ENCODE measurements at regions not wholly inside any gene's neighbourhood (a gene's known extent, or its start where the extent isn't known, plus 50 kb on each side); places are given as distances from the start of the nearest gene placed in this dataset.

DNA sequence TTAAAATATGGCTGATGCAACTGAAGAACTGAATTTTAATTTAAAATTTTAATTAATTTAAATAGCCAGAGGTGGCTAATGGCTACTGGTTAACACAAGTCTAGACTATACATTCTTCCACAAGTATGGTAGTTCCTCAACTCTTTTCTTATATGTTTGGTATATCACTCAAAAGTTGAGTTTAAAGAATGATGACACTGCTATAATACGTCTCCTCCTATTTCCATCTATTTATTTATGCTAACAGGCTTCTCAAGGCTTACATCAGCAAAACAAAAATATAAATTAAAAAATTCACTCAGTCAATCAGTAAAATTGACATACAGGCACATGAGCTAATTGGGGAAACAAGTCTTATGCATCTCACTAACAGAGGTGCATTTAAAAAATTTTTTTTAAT is 227.9 kb upstream of the PMFBP1 start:
- no peak for DNase-seq

DNA sequence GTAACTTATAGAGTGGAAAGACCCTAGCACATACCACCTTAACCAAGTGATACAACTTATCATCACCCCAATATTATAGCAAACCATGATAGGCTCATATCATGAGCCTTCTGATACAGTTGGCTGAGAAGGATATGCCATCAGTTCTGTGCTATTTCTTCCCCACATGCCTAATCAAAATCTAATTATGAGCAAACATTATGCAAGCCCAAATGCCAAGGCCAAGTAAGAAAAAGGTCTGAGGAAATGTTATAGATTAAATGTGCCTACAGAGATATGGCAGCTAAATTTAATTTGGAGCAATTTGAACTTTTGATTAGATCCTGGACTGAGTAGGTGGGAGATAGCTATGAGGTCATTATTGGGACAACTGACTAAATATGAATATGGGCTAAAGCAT is 225.9 kb upstream of the PMFBP1 start:
- DNase-seq = no peak

DNA sequence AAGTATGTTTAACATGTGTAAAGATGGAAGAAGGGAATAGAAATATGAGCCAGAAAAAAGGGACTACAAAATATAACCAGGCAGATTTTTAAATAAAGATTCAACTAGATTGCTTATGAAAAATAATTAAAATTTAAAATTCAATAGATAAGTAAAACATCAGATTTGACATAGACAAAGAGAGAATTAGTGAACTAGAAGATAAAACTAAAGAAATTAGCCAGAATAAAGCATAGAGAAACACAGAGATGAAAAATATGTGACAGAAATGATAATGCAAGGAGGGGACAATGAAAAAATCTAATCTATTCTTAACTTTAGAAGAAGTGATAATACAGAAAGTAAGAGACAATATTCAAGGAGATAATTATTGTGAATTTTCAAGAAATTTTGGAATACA is 222.6 kb upstream of the PMFBP1 start:
- DNase-seq = no peak

DNA sequence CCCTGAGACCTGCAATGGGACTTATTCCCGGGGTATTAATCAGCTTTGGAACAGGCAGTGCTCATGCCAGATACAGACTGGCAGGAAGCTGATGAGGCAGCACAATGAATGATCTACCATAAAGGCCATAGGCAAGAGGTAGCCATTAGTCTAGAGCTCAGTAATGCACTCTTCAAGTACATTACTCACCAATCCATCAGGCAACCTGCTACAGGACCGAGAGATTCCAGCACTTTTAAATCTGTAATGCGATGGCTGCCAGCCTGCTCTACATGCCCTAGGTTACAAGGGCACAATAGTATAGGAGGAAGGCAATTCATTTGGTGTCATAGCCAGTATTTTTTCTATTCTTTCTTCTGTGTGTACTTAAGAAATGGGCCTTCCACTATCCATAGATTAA is 217.8 kb upstream of the PMFBP1 start:
- no peak for DNase-seq

DNA sequence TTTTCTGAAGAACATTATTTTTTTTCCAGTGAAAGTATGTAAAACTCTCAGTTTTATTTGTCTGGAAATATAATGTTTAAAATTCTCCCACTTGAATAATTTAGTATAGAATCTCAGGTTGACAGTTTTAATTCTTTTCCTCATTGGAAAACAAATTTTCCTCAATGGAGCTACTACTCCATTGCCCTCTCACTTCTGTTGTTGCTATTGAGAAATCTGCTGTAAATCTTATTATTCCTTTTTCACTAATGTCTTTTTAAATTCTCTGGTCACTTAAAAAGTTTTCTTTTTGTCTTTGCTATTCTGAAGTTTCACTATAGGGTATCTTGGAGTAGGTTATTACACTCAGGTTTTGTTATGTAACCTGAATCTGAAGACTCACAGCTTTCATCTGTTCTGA is 216.1 kb upstream of the PMFBP1 start:
- DNase-seq = no peak

DNA sequence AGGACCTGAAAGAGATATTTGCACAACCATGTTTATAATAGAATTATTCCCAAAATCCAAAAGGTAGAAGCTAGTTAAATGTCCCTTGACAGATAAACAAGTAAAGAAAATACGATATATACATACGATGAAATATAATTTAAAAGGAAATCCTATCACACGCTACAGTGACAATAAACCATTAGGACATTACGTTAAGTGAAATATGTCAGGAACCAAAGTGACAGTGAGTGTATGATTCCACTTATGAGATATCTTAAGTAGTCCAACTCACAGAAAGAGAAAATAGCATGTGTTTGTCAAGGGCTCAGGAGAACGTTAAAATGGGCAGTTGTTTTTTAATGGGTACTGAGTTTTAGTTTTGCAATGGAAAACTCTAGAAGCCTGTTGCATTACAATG is 212.7 kb upstream of the PMFBP1 start:
- DNase-seq = no peak

DNA sequence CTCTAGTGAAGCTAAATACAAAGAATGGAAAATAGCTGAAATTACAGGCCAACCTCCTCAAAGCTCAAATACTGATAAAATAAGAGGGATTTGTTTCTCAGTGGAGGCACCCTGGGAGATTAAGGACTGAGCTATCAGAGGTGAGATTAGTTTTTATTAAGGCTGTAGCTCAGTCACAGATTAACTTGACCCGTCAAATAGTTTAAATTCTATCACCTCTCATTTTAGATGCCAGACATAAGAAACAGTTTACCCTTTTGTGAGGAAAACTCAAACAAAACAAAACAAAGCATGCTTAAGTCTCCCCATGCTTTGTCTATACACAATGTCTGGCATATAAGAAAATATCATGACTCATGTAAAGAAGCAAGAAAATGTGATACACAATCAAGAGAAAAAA is 208.3 kb upstream of the PMFBP1 start:
- no peak for DNase-seq

DNA sequence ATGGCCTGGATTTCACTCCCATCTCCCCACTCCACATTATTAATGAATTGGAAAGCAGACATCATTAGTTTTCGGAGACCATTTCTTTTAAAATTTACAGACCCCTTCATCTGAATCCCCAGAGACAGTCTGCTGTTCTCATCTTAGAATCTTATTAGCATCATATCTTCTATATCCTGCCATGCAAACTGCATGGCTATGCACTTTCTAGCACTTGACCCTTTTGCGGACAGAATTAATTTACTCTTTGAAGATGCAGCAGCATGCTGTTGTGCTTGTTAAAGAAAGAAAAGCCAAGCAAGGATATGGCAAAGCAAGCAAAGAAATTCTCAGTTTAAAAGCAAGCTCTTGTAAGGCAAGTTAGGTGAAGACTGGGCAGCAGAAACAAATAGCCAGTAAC is 201.2 kb upstream of the PMFBP1 start:
- DNase-seq = no peak

DNA sequence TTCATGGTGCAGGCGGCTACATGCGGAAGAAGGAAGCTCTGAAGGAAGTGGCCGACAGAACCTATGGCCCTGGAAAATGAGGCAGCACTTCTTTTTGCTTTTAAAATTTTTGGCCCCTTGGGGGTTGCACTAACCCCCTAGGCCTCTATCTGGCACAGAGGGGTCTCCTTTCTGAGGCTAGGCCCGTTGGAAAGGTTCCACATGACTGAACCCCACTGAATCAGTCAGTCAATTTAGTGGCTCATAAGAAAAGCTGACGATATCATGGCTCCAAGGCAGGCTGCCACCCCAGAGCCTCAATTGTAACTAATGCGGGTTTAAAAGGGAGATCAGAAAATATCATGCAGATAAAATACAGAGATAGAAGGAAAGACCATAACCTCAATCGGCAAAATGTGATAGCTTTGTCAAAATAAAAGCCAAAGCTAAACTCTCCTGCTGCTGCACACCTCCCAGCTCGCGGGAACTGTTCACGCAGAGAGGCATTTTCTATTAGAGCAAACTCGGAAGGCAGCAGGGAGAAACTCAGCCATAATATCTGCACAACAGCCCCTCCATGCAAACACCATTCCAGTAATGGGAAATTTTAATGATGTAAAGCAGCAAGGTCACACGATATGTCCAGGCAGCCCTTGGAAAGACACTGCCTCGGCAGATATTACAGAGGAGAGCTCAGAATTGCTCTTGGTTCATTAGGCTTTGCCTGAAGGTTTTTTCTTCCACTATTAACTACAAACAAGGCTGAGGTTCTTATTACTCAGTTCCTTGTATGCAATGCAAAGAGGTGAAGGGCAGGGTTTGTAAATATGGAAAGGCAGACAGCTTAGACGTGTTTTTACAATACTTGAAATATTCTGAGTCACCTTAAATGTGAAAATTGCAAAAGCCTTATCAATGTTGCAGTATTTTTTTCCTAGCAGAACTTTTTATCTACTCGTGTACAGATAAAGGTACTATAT is 200.4 kb upstream of the PMFBP1 start:
- no peak for DNase-seq

DNA sequence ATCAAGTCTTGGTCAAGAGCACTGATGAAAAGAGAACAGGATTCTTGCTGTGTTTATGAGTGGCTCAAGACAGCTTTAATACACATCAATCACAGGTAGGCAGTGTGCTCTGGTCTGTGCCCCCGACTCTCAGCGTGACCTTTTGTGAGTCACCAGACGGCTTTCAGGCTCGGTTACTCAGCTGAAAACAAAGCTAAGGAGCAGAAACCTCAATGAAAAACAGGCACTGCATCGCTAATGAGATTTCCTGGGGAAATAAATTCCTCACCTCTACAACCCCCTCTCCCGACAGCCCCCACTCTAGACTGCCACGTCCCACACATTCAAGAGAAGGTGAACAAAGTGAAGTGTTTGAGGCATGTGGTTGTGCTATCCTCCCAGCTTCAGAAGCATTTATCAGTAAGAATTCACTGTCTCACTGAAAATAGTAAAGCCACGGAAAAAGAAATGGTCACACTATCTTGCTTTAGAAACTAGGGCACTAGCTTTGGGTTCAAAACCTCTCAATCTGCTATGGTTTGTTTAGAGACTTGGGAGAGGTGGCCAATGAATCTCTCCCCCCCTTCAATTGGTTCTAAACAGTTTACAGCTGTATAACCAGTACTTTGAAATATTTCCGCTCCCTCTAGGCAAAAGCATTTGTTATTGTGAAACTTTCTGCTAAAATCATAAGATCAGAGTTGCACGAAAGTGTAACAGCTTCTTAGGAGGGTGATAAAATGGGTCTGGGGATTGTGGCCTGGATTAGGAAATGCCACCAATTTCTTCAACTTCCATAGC is 199.5 kb upstream of the PMFBP1 start:
- DNase-seq = no peak

DNA sequence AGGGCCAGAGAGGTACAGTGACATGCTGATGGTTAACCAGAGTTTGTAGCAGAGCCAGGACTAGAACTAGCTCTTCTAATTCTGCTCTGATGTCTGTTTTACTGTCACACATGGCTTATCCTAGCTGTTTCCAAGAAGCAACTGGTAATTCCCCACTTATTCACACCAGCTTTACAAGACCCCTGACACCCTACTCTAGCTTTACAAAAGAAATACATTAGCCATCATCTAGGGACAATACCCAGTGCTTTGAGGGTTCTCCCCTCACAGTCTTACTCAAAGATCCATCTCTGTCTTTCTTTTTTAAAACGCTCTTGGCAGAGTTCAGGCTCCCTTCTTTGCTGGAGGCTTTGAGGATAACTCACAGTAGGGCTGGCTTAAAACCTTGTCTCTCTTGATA is 197.3 kb upstream of the PMFBP1 start:
- DNase-seq = no peak

DNA sequence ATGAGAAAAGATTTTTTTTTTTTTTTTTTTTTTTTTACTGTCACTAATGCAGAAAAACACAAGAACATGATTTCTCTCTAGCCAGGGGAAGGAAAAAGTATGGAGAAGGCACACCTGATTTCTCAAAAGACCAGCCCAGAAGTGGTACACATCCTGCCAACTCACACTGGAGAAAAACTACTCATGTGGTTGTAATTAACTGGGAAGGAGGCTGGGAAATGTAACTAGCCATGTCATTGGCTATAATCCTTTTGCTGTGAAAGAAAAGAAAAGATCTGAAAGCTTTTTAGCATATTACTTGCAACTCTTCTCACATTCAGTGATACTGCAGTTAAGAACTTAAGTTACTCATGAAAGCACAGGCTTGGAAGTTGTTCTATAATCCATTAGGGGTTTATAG is 195.9 kb upstream of the PMFBP1 start:
- DNase-seq = no peak

DNA sequence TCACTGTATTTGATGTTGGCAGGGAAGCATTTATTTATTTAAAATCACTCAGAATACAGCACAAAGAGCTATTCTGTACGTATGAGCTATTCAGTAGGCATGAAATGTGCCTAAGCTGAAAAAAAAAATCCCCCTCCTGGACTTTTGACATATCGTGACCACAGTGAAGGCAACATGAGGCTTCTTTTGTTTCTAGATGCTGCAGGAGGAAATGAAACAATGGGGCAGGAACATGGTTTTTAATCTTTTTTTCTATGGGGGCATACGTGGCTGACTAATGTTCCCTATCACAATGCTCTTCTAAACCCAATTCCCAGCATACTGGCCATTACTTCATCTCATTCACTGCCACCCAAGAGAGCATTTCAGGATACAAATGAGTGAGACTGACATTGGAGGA is 191.0 kb upstream of the PMFBP1 start:
- DNase-seq = no peak

DNA sequence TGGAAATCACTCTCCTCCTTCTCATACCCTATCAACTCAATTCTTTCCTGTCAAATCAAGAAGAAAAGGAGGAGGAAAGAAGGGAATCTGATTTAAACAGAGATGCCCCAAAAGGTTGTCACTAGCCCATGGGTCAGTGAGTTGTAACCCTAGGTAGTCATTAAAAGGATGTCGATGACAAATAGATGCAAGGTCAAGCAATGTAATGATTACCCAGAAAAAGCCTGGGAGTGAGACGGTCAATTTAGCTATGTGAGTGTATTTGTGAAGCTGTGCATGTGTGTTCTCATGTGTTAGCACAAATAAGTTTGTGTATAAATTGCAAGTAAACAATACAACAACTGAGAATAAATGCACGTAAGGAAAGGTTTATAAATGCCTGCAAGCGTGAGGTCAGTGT is 190.5 kb upstream of the PMFBP1 start:
- no peak for DNase-seq

DNA sequence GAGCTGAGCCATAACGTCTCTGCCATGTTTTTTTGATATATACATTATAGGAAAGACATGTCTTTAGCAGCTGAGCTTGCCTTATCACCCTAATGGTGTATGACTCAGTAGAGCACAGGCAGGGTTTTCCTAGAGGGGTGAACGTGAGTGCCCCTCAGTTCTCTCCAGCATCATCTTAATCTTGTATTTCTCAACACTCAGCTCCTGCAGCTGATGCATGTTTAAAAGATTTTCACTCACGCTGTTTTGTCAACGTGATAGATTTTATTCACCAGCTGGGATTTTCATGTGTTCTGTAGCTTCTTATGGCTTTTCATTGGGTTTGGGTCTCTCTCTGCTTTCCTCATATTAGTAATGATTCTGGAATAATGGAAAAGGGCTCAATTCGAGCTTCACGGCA is 186.0 kb upstream of the PMFBP1 start:
- DNase-seq = no peak

DNA sequence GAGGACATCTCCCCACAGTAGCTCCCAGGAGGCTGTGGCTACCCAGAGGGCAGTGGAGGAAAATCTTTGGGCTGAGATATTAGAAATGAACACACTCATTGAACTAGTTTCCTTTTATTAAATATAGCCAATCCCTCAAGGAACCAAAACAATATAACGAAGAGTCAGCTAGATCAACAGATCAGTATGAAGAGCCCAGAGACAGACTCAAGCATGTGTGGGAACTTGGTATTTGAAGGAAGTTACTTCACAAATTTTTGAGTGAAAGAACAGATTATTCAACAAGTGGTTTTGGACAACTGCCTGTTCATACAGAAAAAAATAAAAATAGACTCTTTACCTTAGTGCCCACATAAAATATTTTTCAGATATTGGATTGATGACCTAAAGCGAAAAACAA is 183.6 kb upstream of the PMFBP1 start:
- no peak for DNase-seq

DNA sequence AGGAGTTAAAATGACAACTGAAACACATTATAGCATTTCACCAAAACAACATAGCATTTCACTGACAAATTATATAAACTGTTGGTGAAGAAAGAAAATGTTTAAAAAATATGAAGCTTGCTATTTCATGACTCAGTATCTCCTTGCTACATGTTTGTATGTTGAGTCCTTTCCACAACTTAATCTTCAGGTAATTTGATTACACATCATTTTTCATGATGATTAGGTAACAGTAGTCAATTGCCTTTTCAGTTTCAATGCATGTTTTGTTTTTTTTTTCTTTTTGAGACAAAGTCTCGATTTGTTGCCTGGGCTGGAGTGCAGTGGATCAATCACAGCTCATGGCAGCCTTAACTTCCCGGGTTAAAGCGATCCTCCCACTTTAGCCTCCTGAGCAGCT is 177.8 kb upstream of the PMFBP1 start:
- DNase-seq = no peak

DNA sequence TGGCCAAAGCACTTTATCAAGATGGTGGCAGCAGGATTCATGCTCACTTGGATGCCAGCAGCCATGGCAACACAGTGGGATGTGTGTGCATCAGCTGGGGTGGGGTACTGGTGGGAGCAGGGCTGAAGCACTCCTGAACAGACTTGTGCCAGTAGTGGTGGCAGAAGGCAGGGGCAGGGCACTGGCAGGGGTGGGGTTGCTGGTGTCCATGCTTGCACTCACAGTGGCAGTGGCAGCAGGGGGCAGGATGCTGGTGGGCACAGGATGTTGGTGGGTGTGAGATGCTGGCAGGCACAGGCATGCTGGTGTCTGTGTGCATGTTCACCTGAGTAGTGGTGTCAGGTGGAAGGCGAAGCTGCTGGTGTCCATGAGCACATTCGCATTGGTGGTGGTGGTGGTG is 161.0 kb upstream of the PMFBP1 start:
- no peak for DNase-seq

DNA sequence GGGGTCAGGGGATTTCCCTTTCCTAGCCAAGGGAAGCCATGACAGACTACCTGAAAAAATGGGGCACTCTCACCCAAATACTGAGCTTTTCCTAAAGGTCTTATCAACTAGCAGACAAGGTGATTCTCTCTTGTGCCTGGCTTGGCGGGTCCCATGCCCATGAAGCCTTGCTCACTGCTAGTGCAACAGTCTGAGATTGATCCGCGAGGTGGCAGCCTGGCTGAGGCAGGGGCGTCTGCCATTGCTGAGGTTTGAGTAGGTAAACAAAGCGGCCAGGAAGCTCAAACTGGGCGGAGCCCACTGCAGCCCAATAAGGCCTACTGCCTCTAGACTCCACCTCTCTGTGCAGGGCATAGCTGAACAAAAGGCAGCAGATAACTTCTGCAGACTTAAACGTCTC is 152.6 kb upstream of the PMFBP1 start:
- DNase-seq = no peak

DNA sequence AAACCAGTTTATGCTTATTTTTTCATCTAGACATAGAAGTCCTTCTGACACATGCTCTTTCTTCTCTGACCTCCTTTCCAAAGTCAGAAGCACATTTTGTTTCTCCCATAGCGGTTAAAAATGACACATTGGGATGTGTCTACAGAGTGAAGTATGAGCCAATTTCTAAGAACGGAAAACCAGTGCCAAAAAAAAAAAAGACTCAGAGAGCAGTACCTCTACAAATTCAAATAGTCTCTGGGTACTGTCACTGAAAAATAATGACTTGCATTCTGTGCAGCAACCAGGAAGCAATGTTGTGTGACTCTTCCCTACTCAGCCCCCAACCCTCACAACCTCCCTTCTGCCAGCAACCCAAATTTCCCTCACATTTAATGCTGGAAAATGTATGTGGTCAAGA is 145.5 kb upstream of the PMFBP1 start:
- DNase-seq = no peak

DNA sequence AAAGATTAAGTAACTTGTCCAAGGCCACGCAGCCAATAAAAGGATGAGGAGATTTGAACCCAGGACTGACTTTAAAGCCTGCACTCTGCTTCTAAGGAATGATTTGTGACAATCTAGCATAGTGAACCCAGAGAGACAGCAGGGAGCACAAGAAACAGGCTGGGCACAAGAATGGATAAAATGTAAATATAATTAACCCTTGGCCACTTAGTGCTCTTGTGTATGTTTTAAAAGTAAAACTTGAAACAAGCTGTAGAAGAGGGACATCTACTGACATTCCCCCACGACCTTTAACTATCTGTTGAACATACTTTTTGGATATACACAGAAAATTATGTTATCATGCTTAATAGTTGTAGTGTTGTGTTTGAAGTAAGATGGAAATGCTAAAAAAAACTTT is 141.9 kb upstream of the PMFBP1 start:
- no peak for DNase-seq

DNA sequence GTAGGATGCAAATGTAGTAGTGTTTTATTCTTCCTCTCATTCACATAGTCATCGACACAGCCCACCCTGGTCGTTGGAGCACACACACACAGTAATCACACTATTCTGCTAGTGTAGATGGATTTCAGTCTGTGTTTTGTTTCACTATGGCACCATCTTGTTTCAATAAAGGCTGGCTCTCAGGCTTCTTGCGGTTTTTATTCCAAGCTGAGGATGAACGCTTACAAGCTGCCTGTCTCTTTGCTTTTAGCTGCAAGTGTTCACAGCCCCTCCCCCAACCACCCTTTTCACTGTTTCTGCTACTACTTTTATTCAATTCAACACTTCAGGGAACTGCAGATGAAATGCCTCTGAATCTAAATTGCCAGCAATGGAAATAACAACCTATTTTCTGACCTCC is 140.9 kb upstream of the PMFBP1 start:
- DNase-seq = no peak

DNA sequence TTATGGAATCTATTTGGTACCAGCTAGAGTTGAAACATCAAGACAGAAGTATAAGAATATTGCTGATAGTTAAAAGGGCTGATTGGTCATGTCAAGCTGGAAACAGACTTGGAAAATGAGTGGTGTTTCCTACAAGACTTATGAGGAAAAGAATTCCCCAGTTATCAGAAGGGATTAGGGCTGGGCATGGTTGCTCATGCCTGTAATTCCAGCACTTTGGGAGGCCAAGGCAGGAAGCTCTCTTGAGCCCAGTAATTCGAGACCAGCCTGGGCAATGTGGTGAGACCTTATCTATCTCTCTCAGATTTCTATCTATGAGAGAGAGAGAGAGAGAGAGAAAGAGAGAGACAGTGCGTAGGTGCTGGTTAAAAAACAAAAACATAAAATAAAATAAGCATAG is 139.5 kb upstream of the PMFBP1 start:
- DNase-seq = no peak

DNA sequence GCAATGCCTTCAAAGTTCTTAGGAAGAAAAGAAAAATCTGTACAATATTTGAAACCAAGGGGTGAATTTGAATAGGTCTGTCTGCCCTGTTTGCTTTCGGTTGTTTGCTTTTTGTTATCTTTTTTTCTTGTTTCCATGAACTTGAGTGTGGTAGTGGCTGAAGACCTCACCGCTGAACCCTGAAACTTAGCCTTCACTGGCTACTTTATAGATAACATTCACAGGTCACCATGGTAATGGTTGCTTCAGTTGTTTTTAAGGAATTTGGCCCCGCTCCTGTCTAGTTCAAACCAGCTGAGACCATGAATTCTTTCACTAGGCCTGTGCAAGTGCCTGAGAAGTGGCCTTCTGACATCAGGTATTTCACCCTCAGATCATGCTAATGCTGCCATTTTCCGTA is 137.0 kb upstream of the PMFBP1 start:
- DNase-seq = no peak

All from activated effector memory CD4-positive, alpha-beta T cell treated with Interleukin-2 at 50 U/mL for 16 hours (primary cell).